Endothelial cell of umbilical vein (primary cell): ENCODE measurements at regions not wholly inside any gene's neighbourhood (a gene's known extent, or its start where the extent isn't known, plus 50 kb on each side); places are given as distances from the start of the nearest gene placed in this dataset.

ENCODE experiments used
- BruUV-seq: library from RNA; stranded (reverse); fragments of 400-500 nt; replicated peaks from 2 replicates; lab custom pipeline; 2021; lab: Mats Ljungman, UMichigan
- CTCF ChIA-PET: fragments of 300-600, 350-600 bp; sonication (Branson Sonifier 250); formaldehyde crosslinking; loops from one replicate; lab custom pipeline; 2021; ENCODE audit warnings: antibody characterized with exemption, inconsistent platforms; lab: Charles Lee
- POLR2A ChIA-PET: fragments of 300-600, 350-600 bp; sonication (Branson Sonifier 250); formaldehyde crosslinking; loops from one replicate; lab custom pipeline; 2021; ENCODE audit warnings: antibody characterized with exemption, inconsistent platforms; lab: Charles Lee
- DNase-seq: peaks from one replicate; pipeline ENCODE4 v3.0.0-alpha.2; 2011; ENCODE audit warnings: low read depth, low spot score
- FAIRE-seq: peaks from 2 replicates; lab custom pipeline; 2011; peaks lifted over from hg19 to GRCh38; lab: Jason Lieb, UNC
- H2AFZ ChIP-seq: 2 replicates; pipeline ENCODE4 v1.6.0; 2012; ENCODE audit warnings: low read depth, low read length, control low read depth, inconsistent platforms
- H3K27ac ChIP-seq: 2 replicates; pipeline ENCODE4 v1.5.1; 2011; ENCODE audit warnings: low read depth, mild to moderate bottlenecking, control low read depth, low read length, moderate library complexity; ENCODE audit not compliant: insufficient read depth
- H3K27me3 ChIP-seq, 2 experiments: 2 replicates each; pipeline versions ENCODE4 v1.6.0 to v1.6.1; 2011; ENCODE audit warnings: low read length in 2 of 2, mixed read lengths in 1 of 2; ENCODE audit not compliant: control insufficient read depth in 2 of 2, insufficient read depth in 2 of 2
- H3K36me3 ChIP-seq, 2 experiments: 2 replicates in 1 of 2; 3 replicates in 1 of 2; pipeline ENCODE4 v1.5.1; 2011; ENCODE audit warnings: low read length in 2 of 2, mild to moderate bottlenecking in 1 of 2, moderate library complexity in 1 of 2; ENCODE audit not compliant: control insufficient read depth in 2 of 2, insufficient read depth in 2 of 2; ENCODE audit errors: extremely low read depth in 1 of 2
- H3K4me1 ChIP-seq: 3 replicates; pipeline ENCODE4 v1.5.1; 2011; ENCODE audit warnings: mild to moderate bottlenecking, low read length; ENCODE audit not compliant: control insufficient read depth, insufficient read depth; ENCODE audit errors: extremely low read depth
- H3K4me2 ChIP-seq: 2 replicates; pipeline ENCODE4 v1.6.1; 2011; ENCODE audit warnings: low read length, control low read depth, mixed read lengths; ENCODE audit not compliant: insufficient read depth
- H3K4me3 ChIP-seq, 3 experiments: fragments of 200-600 bp in 1 of 3; sonication (generic), shearing (Covaris generic) in 1 of 3; replicated peaks in 1 of 3; 2 replicates each; pipeline ENCODE4 v1.5.1; 2011 to 2016; ENCODE audit warnings: control low read depth in 3 of 3, low read length in 3 of 3, mild to moderate bottlenecking in 2 of 3, inconsistent platforms in 1 of 3, low read depth in 1 of 3, moderate library complexity in 1 of 3; ENCODE audit not compliant: insufficient read depth in 1 of 3
- H3K79me2 ChIP-seq: 2 replicates; pipeline ENCODE4 v1.6.0; 2012; ENCODE audit warnings: low read length, inconsistent platforms; ENCODE audit not compliant: control insufficient read depth, insufficient read depth
- H3K9ac ChIP-seq: replicated peaks from 2 replicates; pipeline ENCODE3; 2011; ENCODE audit warnings: low read length, control low read depth; ENCODE audit not compliant: insufficient read depth; ENCODE audit errors: extremely low read depth
- H3K9me1 ChIP-seq: replicated peaks from 3 replicates; pipeline ENCODE4 v1.6.0; 2011; ENCODE audit warnings: mild to moderate bottlenecking, low read length; ENCODE audit not compliant: control insufficient read depth, insufficient read depth; ENCODE audit errors: extremely low read depth
- H3K9me3 ChIP-seq: replicated peaks from 2 replicates; pipeline ENCODE4 v1.5.1; 2012; ENCODE audit warnings: low read length, inconsistent platforms; ENCODE audit not compliant: control insufficient read depth, insufficient read depth
- H4K20me1 ChIP-seq: replicated peaks from 2 replicates; pipeline ENCODE3; 2011; ENCODE audit warnings: mild to moderate bottlenecking, low read length; ENCODE audit not compliant: control insufficient read depth, insufficient read depth; ENCODE audit errors: extremely low read depth
- FOS ChIP-seq: IDR thresholded peaks from 2 replicates; pipeline ENCODE4 v1.6.1; 2011; ENCODE audit warnings: mild to moderate bottlenecking, low read length, moderate library complexity, borderline replicate concordance; ENCODE audit not compliant: insufficient read depth
- GATA2 ChIP-seq: IDR thresholded peaks from 2 replicates; pipeline ENCODE4 v1.7.0; 2011; ENCODE audit warnings: low read depth, mild to moderate bottlenecking, moderate library complexity, mixed read lengths, low read length; ENCODE audit not compliant: insufficient read length, insufficient read depth
- JUN ChIP-seq: IDR thresholded peaks from 2 replicates; pipeline ENCODE4 v1.6.1; 2011; ENCODE audit warnings: borderline replicate concordance, low read depth; ENCODE audit not compliant: insufficient read length, insufficient read depth
- MAX ChIP-seq: IDR thresholded peaks from 2 replicates; pipeline ENCODE4 v1.6.1; 2011; ENCODE audit not compliant: insufficient read depth, insufficient read length
- MYC ChIP-seq: IDR thresholded peaks from one replicate; pipeline ENCODE4 v1.6.1; 2011; ENCODE audit warnings: mild to moderate bottlenecking, low read depth, low read length
- POLR2A ChIP-seq: IDR thresholded peaks from 2 replicates; pipeline ENCODE4 v1.6.1; 2012; ENCODE audit warnings: low read depth, mild to moderate bottlenecking, control low read depth, low read length
- POLR2AphosphoS5 ChIP-seq: IDR thresholded peaks from 2 replicates; pipeline ENCODE4 v1.6.1; 2012; ENCODE audit warnings: low read depth, mild to moderate bottlenecking, control low read depth, low read length, moderate library complexity; ENCODE audit not compliant: insufficient read depth
- dilution Hi-C: fragments of 300-500 bp; cut with MboI; formaldehyde crosslinking; loops from one replicate; pipeline ENCODE4 v1.15.0; 2019; ENCODE audit warnings: low sequenced_read_pairs; ENCODE audit not compliant: extremely low pct_ligation_motif_present
- intact Hi-C: fragments of 100-400 bp; cut with micrococcal nuclease; formaldehyde crosslinking; loops from one replicate; pipeline ENCODE4 v1.10.0; 2022
- TF ChIP-seq, protein P1 (sequence below), 2 donors: IDR thresholded peaks; 1 replicate in 1 of 2; 2 replicates in 1 of 2; pipeline ENCODE4 v1.5.1; 2011; ENCODE audit warnings: low read length in 2 of 2, mild to moderate bottlenecking in 2 of 2, moderate library complexity in 2 of 2, control low read depth in 1 of 2, inconsistent platforms in 1 of 2, low read depth in 1 of 2; ENCODE audit not compliant: insufficient read depth in 1 of 2; ENCODE audit errors: extremely low read depth in 1 of 2

- no peaks in the 10 kb centered on the region for H4K20me1 ChIP-seq
- dilution Hi-C loops (no loop called here), intact Hi-C loops (no loop called here)
- TF ChIP-seq, protein P1, sequence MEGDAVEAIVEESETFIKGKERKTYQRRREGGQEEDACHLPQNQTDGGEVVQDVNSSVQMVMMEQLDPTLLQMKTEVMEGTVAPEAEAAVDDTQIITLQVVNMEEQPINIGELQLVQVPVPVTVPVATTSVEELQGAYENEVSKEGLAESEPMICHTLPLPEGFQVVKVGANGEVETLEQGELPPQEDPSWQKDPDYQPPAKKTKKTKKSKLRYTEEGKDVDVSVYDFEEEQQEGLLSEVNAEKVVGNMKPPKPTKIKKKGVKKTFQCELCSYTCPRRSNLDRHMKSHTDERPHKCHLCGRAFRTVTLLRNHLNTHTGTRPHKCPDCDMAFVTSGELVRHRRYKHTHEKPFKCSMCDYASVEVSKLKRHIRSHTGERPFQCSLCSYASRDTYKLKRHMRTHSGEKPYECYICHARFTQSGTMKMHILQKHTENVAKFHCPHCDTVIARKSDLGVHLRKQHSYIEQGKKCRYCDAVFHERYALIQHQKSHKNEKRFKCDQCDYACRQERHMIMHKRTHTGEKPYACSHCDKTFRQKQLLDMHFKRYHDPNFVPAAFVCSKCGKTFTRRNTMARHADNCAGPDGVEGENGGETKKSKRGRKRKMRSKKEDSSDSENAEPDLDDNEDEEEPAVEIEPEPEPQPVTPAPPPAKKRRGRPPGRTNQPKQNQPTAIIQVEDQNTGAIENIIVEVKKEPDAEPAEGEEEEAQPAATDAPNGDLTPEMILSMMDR (IDR thresholded peaks at IDR 0.05; ENCODE audit: extremely low read depth in 1 of 2, insufficient read depth in 1 of 2, low read depth in 1 of 2, low read length in 2 of 2): no peak
- TF ChIP-seq POLR2AphosphoS5 (no peak), POLR2A (no peak), FOS (no peak), JUN (no peak), MAX (no peak), GATA2 (no peak), MYC (no peak)
- no peaks in the 10 kb centered on the region for H3K27me3 ChIP-seq
- H3K36me3 ChIP-seq: no peaks in the 10 kb centered on the region
- H3K27ac ChIP-seq: no peak overlapping the region
- no TSS peak for BruUV-seq
- H3K9ac ChIP-seq: no peak overlapping the region
- H3K9me3 ChIP-seq: peaks cover 3% of the 10 kb centered on the region
- DNase-seq (no peak), FAIRE-seq (no peak)
- no peaks in the 10 kb centered on the region for H3K4me1 ChIP-seq
- POLR2A ChIA-PET: no interaction called here
- no peak overlapping the region for H3K4me3 ChIP-seq
- H3K79me2 ChIP-seq: no peaks in the 10 kb centered on the region
- CTCF ChIA-PET: no interaction called here
- no peaks in the 10 kb centered on the region for H3K9me1 ChIP-seq
- H3K4me2 ChIP-seq: no peak overlapping the region
- H2AFZ ChIP-seq: no peak overlapping the region
Observed at GRCh38 chr22:49535527-49536125, 292.0 kb downstream of the BRD1 start.
